ENCODE measurements at regions not wholly inside any gene's neighbourhood (a gene's known extent, or its start where the extent isn't known, plus 50 kb on each side); places are given as distances from the start of the nearest gene placed in this dataset.

DNA sequence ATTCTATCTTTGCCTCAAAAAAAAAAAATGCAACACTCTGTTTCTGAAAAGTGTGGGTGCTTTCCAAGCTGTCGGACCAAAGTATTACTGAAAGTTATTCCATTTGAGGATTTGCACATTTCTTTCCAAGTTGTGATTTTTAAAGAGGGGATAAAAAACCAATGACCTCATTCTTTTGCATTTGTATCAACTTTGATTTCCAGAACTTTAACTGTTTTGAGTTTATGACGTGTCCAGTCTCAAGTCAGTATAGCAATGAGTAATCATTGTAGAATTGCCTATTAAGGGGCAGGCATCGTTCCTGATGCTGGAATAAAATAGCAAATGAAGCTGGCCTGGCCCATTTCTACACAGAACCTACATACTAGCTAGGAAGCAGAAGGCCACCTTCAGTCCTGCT is 229.6 kb upstream of the RBFOX1 start:
- DNase-seq (ENCODE audit: low read depth in 4 of 4, low spot score in 3 of 4), result no peak

DNA sequence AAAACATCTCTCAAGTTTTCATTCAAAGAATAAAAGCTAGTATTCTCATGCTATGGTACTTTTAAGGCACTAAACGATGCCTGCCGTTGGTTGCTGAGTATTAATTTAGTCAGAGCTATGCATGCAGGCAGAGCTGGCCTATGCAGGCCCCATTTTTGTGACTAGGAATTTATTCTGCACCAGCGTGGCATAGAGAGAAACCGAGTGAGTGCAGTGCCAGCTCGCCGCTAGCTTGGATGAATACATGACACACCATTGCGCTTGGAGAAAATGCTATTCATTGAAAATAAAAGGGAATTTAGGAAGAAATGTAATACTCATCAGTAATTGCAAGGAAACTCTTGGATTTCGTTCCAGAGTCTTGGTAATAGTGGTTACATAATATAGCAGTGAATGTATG is 231.6 kb upstream of the RBFOX1 start:
- no peak for DNase-seq (ENCODE audit: low read depth in 4 of 4, low spot score in 3 of 4)

DNA sequence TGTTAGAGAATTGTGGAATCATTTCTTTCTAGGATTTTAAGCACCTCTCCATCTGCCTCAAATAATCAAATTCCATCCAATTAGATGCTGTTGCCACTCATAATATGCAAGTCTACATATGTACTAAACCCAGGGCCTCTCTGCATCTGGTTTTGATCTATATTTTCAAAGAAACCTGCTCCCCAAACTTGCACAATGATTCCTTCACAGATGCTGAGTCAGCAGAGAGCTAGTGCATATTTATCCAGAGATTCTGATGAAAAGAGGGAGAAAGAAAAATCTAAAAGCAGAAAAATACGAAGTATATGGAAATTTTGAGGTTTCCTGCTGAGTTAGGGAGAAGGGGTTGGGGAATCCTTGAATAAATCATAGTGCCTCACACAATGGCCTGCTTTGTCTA is 235.1 kb upstream of the RBFOX1 start:
- DNase-seq (ENCODE audit: low read depth in 4 of 4, low spot score in 3 of 4), result no peak

DNA sequence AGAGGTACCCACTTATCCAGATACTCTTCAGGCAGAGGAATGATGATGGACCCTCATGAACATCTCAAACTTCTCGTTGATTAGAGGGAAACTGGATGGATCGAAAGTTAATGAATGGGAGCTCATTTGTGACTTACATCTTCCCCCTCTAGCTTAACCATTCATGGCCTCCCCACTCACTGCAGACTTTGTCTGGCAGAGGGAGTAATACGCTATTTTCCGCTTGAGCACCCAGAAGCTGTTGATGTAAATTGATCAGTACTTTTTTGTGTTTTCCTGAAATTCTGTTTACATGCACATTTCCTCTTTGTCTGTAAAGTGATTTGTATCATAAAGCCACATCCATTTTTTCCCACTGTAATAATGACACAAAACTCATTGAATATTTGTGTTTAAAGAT is 239.1 kb upstream of the RBFOX1 start:
- no peak for DNase-seq (ENCODE audit: low read depth in 4 of 4, low spot score in 3 of 4)

DNA sequence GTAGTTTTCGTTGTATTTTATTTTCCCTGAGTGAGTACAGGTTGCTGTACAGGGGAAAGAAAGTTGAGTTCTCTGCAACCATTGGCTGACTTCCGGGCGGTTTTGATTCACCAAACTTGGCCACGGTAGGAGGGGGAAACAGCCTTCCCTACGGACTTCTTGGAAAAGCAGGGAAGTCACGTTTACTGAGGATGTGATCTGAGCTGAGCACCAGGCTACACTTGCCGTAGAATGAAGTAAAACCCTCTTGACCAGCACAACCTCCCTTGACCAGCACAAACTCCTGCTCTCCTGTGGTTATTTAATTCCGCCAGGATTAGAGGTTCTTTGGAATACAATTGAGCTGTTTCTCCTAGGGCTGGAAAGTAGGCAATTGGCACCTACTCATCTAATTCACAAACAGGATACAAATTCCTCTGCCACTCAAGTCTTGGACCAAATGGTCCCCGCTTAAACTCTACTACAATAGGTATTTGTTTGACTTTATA is 242.0 kb upstream of the RBFOX1 start:
- no peak for DNase-seq (ENCODE audit: low read depth in 4 of 4, low spot score in 3 of 4)

DNA sequence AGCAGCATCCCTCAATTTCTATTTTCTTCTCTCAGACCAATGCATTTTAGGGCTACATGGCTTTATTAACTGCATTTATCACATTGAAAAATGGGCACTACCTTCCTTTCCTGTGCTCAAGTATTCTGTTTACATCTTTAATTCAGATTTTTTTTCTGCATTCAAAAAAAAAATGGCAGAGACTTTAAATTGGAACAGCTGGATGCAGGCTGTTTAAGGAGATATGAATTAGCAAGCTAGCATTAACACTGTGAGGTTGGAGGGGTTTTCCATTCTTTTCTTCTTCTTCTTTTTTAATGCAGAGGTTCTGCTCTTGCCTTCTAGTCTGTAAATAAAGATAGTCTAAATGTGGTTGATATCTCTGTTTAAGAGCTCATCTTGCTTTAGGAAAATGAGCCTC is 242.9 kb upstream of the RBFOX1 start:
- no peak for DNase-seq (ENCODE audit: low read depth in 4 of 4, low spot score in 3 of 4)

DNA sequence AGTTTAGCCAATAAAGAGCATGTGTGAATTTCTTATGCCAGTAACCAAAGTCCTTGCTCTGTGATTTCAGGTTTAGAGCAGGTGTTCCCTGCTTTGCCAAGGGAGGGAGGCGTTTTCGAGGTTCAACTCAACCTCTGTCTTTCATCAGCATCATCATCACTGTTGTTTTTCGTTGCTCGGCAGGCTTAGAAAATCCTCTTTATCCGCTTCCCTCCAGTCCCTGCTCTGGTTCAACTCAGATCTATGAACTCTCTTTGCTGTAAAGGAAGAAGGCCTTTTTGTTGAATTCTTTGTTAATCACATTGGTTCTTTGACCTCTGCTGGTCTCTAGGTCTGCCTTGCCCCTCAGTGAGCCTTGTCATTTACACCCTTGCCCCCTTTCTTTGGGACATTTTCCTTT is 243.9 kb upstream of the RBFOX1 start:
- no peak for DNase-seq (ENCODE audit: low read depth in 4 of 4, low spot score in 3 of 4)

DNA sequence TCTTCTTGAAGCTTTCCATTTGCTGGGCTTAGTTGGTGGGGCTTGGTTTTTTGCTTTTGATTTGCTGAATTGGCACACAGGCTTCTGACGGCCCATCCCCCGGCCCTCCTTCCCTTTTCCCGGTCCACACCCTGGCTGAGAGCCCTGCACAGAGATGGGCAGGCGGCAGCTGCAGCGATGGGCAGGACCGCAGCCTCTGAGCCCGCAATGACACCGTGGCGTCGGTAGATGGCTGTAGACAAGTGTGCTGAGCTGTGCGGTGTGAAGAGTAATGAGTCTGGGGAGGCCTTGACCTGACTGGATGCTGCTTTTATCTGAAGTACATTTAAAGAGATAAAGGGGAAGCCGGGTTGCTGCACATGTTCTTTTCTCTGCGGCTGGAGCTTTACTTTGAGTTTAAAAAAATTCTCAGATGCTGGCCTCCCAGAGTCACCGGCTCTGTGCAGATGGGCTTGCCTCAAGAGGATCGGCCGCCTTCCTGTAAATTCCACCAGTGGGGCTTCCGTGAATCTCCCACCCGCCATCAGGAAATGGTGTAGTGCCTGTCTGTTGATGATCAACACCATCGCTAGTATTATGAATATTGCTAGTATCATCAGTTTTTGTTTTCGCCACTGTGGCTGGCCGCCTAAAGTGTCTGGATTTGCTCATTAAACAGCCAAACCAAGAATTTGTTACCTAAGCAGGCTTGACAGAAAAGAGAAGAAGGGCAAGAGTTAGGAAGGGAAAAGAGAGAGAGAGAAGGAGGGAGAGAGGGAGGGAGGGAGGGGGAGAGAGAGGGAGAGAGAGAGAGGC is 245.6 kb upstream of the RBFOX1 start:
- DNase-seq (ENCODE audit: low read depth in 4 of 4, low spot score in 3 of 4), result peak in 1 of 4 donors; percentile 2

DNA sequence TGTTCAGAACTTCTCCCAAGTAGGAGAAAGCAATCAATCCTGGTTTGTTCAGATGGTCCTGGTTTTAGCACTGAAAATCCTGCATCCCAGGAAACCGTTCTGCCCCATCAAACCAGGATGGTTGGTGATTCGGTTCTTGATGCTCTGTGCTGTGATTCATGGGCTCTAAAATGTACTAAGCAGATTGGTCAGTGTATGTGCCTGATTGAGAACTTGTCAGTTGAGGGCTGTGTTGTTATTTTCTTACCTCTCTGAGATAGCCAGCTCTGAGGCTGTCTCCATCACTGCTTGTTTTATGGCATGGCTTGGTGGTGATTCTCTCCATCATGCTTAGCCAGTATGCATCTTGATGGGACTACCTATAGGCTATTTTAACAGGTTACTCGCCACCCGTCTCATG is 246.9 kb upstream of the RBFOX1 start:
- no peak for DNase-seq (ENCODE audit: low read depth in 4 of 4, low spot score in 3 of 4)

DNA sequence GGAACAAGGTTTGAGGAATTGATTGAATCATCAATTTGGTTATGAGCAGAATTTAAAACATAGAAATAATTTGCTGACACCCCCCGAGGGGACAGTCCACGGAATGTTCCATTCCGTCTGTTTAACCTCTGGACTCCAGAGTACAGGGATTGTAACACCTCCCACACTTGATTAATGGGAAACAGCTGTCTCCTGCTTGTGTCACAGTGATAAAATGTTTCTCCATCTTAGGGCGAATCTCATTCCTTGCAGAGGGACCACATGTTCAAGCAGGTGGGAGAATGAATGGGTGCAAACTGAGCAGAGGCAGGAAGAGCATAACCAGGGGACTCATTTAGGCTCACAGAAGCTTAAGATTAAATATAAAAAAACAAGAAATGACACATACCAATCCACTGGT is 249.5 kb upstream of the RBFOX1 start:
- peak in 3 of 4 donors; percentile 7 to 19 (median 12) for DNase-seq (ENCODE audit: low read depth in 4 of 4, low spot score in 3 of 4)

DNA sequence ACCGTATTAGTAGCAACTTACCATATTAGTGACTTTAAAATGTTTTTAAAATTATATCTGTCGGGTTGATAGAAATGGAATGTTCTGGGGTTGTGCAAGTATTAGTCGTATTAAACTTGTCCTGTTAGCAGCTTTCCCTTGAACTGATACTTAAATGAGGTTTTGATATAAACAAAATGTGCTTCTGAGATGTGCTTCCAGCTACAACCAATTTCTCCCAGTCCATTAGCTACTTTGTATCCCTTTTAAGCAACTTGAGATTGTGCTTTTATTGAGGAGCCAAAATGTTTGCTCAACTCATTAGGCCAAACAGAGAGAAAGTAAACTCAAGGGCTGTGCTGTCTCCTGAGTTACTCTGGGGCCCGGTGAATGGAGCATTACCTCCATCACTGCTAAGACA is 255.0 kb upstream of the RBFOX1 start:
- DNase-seq (ENCODE audit: low read depth in 4 of 4, low spot score in 3 of 4), result no peak

DNA sequence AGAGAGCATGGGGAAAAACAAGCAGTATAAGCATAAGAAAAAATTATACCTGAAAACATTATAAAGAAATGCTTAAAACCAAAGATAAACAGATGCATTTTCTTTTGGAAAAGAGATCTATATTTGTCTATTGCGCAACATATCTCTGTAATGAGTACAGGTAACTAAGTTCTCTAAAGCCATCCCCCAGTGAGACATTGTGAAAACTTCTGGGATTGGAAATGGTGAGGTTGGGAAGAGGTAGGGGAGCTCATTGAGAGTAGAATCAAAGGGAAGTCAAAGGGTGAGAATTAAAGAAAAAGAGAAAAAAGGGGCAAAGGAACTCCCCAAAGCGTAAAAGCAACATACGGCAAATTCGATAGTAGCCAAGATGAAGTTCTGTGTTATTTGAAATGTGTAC is 257.9 kb upstream of the RBFOX1 start:
- DNase-seq (ENCODE audit: low read depth in 4 of 4, low spot score in 3 of 4), result no peak

DNA sequence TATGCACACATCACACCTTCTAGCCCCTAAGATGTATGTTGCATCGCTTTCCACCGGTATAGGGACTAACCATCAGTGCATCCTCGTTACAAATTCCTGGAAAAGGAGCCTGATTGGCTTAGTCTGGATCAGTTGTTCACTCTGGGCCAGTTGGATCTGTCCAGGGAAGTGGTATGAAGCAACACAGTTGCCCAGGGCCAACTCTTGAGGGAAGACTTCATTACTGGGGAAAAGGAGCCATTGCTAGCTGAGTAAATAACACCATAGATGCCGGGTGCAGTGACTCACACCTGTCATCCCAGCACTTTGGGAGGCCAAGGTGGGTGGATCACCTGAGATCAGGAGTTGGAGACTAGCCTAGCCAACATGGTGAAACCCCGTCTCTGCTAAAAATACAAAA is 275.2 kb upstream of the RBFOX1 start:
- no peak for DNase-seq (ENCODE audit: low read depth in 4 of 4, low spot score in 3 of 4)

DNA sequence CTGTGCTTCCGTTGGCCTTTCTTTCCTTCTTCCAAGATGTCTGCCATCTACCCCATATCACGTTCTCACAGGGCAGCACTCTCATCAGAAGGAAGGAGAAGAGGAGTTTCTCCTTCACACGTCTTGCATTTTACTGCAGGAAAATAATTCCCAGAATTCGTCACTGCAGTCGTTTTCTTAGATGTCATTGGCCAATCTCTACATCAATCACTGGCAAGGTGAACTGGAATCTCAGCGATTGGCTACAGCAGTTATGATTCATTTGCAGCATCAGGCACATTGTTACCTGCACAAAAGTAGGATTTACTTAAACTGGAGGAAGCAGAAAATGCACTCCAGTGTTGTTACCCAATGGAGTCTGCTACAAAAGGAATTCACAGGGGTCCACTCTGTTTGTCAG is 277.2 kb upstream of the RBFOX1 start:
- DNase-seq (ENCODE audit: low read depth in 4 of 4, low spot score in 3 of 4), result no peak

DNA sequence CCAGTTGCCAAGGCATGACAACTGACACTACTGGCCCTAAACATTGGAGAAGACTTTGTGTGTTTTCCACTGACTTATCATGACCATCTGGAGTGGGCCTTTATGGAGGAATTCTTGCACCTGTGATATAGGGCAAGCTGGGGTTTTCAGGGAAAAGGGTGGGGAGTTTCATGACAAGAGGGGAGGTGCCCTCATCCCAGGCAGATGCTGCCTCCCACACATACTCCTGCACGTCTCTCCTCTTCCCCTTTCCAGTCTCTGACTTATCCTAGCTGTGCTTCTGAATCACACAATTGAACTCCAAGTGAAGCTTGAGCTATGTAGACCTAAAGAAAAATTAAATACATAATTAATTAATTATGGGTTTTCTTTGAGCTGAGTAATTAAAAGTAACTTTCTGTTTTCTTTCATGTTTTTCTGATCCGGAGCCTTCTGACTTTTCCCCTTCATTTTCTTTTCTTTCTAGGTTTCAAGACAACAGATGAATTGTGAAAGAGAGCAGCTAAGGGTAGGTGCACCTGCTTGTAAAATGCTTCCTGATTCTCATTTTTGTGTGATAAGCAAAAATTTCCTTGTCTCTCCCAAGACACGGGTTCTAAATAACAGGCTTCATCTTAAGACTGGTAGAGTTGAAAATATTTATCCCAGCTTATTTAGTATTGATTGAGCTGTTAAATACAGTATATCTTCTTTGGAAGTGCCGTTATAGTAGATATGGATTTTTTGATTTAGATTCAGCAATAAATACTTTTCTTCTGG is 280.9 kb upstream of the RBFOX1 start:
- no peak for DNase-seq (ENCODE audit: low read depth in 4 of 4, low spot score in 3 of 4)

DNA sequence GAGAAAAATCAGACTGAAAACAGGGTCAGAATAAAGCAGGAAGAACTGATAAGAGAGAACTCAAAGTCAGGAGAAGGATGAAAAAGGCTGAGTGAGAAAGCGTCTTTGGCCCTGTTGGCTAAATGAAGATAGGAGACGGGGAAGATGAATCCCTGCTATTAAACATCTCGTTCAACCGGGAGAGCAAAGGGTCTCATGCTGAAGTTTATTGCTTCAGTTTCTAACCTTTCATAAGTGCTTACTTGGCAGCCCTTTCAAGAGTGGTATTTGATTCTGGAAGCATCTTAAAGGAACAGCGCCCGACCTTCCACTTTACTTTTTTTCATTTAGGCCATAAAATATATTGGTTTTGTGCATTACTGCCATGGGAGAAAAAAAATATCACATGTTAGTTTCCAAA is 288.3 kb upstream of the RBFOX1 start:
- DNase-seq (ENCODE audit: low read depth in 4 of 4, low spot score in 3 of 4), result no peak

DNA sequence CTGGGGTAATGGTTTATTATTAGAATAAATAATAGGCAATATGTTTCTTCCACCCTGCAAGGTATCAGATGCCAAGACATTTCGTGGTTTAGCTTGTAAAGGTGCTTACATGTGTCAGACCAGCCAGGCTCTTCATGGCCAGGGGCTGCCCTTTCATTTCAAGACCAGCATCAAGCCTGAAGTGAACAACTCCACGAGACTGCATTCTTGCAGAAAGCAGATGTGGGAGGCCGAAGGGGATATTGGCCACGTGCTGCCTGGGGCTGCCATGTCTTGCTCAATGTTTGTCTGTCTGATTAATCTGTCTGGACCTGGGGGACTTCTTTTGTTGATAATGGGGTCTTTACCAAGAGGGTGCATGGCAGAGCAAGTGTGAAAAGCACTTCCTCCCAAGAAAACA is 294.2 kb upstream of the RBFOX1 start:
- DNase-seq (ENCODE audit: low read depth in 4 of 4, low spot score in 3 of 4), result no peak

DNA sequence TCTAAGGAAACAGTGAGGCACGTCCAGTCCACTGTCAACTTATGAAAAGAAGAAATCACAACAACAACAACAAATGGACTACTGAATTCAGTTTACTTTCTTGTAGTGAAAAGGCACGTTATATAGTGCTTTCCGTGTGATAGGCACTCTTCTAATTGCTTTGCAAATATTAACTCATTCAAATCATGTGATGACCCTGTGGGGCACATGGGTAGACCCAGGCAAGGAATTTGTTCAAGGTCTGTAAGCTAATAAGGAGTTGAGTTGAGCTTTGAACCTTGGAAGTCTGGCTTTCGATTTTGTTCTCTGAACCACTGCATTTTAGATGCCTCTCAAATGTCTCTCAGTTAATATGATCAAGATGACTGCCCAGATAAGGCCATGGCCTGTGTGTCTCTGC is 295.1 kb upstream of the RBFOX1 start:
- peak in 1 of 4 donors; percentile 12 for DNase-seq (ENCODE audit: low read depth in 4 of 4, low spot score in 3 of 4)

DNA sequence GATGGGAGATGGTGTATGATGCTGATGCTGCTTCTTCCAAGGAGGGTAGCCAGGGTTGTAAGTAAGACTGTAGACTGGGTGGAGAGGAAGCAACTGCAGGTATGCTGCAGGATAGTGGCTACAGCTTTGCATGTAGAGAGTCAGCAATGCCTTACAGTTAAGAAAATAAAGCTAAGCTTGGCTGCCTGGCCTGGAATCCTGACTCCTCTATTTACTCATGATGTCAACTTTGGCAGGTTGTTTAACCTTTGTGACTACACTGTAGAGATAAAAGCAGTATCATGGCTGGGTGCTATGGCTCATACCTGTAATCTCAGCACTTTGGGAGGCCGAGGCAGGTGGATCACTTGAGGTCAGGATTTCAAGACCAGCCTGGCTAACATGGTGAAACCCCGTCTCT is 301.6 kb upstream of the RBFOX1 start:
- DNase-seq (ENCODE audit: low read depth in 4 of 4, low spot score in 3 of 4), result no peak

DNA sequence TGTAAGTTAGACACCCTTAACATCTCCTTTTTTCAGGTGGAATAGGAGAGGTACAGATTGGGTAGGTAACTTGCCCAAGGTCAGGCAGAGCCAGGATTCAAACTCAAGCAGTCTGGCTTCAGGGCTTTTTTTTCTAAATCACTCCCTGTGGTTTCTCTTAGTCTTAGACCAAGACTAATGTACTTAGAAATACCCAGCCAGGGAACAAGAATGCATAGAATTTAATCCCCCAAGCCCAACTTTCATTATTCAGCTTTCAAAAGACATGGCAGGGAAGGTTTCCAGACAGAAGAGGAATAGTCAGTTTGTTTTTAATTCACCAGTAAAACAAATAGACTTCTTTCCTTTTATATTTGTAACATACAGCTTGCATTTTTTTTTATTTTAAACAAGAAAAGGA is 305.2 kb upstream of the RBFOX1 start:
- DNase-seq (ENCODE audit: low read depth in 4 of 4, low spot score in 3 of 4), result no peak

DNA sequence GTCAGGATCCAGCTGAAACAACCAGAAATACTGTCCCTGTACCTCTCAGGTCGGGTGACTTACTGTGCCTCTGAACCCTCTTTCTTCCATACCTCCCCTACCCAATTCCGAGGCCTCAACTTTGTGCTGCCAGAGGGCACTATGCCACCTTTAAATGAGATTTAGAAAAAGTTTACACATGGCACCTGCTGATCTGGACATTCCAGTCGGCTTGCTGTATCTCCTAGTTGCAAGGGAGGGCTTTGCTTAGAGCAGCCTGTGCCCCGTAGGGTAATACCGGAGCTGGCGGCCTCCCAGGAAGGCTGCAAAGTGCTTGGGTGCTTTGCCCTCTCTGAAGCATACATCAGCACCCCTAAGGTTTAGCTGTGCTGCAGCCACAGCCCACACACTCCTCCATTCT is 306.0 kb upstream of the RBFOX1 start:
- DNase-seq (ENCODE audit: low read depth in 4 of 4, low spot score in 3 of 4), result no peak

DNA sequence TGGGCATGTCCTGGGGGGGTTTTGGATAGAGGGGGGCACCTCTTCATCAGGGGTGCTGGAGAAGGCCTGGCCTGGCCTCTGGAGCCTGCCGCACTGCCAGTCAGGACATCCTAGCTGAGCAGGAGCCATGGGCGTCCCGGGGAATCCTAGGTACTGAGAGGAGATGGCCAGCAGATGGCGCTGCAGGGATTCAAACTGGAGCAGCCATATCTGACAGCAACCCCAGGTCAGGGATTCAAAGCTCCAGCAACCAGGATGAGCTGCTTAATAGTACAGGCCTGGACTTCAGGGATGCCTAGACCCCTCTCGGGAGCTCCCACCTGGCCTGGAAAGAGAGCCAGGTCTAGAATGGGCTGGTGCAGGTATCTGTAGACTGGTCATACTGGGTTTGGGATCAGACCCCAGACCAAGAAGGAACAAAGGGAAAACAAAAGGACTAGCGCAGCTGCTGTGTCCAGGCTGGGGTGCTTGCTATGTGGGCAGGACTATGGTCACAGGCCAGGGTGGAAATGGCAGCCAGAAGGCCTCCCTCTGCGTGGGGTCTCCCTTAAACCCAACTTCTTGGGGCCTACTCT is 306.9 kb upstream of the RBFOX1 start:
- DNase-seq (ENCODE audit: low read depth in 4 of 4, low spot score in 3 of 4), result peak in 2 of 4 donors; percentile 37 to 50
